ENCODE measurements at regions not wholly inside any gene's neighbourhood (a gene's known extent, or its start where the extent isn't known, plus 50 kb on each side); places are given as distances from the start of the nearest gene placed in this dataset.

GRCh38 chr18:25686960-25687500, 335.1 kb upstream of the ZNF521 start:
- no peaks in the 10 kb centered on the region for H3K4me1 Mint-ChIP-seq (ENCODE audit: low read depth)
- peaks cover 2% of the 10 kb centered on the region for H3K27me3 Mint-ChIP-seq
- ChIA-PET CTCF (no interaction called here), POLR2A (no interaction called here)
- no peaks in the 10 kb centered on the region for H3K36me3 Mint-ChIP-seq (ENCODE audit: low read depth)
- no peaks in the 10 kb centered on the region for H3K9me3 Mint-ChIP-seq
- no peak overlapping the region for H3K27ac Mint-ChIP-seq
- H3K4me3 Mint-ChIP-seq: no peak overlapping the region
- TF ChIP-seq, protein P1, sequence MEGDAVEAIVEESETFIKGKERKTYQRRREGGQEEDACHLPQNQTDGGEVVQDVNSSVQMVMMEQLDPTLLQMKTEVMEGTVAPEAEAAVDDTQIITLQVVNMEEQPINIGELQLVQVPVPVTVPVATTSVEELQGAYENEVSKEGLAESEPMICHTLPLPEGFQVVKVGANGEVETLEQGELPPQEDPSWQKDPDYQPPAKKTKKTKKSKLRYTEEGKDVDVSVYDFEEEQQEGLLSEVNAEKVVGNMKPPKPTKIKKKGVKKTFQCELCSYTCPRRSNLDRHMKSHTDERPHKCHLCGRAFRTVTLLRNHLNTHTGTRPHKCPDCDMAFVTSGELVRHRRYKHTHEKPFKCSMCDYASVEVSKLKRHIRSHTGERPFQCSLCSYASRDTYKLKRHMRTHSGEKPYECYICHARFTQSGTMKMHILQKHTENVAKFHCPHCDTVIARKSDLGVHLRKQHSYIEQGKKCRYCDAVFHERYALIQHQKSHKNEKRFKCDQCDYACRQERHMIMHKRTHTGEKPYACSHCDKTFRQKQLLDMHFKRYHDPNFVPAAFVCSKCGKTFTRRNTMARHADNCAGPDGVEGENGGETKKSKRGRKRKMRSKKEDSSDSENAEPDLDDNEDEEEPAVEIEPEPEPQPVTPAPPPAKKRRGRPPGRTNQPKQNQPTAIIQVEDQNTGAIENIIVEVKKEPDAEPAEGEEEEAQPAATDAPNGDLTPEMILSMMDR (IDR thresholded peaks at IDR 0.05): no peak
- no peak for DNase-seq
- no peak for ATAC-seq
- intact Hi-C loops (cut with micrococcal nuclease): no loop called here

GRCh38 chr18:25685088-25685487, 333.1 kb upstream of the ZNF521 start:
- Mint-ChIP-seq H3K27ac (no peak overlapping the region), H3K36me3 (ENCODE audit: low read depth) (no peaks in the 10 kb centered on the region), H3K27me3 (peaks cover 2% of the 10 kb centered on the region), H3K4me1 (ENCODE audit: low read depth) (no peaks in the 10 kb centered on the region), H3K4me3 (no peak overlapping the region), H3K9me3 (no peaks in the 10 kb centered on the region)
- ChIA-PET POLR2A (interaction anchor here (0.6 kb wide), 1 partner anchor 23 kb away, joined by 3 read pairs; no protein-coding TSS in a partner anchor), CTCF (no interaction called here)
- no peak for DNase-seq
- TF ChIP-seq, protein P1 (IDR thresholded peaks at IDR 0.05): no peak
- no peak for ATAC-seq
- intact Hi-C loops (cut with micrococcal nuclease): no loop called here

DNA sequence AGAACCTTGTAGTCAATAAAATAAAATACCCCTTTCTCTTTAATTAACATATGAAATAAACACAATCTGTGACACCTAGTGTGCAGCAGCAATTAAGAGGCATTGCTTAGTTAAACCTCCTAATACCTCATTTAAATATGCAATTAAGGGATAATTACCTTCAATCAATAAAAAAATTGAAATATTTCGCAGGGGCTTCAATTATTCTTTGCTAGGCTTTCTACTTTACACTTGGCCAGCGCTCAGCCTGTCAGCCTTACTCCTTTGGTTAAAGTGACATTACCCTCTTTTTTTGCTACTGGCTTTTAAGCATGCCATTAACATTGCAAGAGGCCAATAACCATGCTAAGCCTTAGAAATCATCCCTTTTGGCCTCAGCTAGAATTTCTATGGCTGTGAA, 327.5 kb upstream of the ZNF521 start:
- H3K4me1 Mint-ChIP-seq (ENCODE audit: low read depth): no peaks in the 10 kb centered on the region
- ATAC-seq (no peak), DNase-seq (no peak)
- H3K4me3 Mint-ChIP-seq: no peak overlapping the region
- no peaks in the 10 kb centered on the region for H3K27me3 Mint-ChIP-seq
- intact Hi-C loops (cut with micrococcal nuclease): no loop called here
- no peak overlapping the region for H3K27ac Mint-ChIP-seq
- H3K36me3 Mint-ChIP-seq (ENCODE audit: low read depth): no peaks in the 10 kb centered on the region
- ChIA-PET CTCF (no interaction called here), POLR2A (no interaction called here)
- TF ChIP-seq, protein P1 (IDR thresholded peaks at IDR 0.05): no peak
- H3K9me3 Mint-ChIP-seq: no peaks in the 10 kb centered on the region

DNA sequence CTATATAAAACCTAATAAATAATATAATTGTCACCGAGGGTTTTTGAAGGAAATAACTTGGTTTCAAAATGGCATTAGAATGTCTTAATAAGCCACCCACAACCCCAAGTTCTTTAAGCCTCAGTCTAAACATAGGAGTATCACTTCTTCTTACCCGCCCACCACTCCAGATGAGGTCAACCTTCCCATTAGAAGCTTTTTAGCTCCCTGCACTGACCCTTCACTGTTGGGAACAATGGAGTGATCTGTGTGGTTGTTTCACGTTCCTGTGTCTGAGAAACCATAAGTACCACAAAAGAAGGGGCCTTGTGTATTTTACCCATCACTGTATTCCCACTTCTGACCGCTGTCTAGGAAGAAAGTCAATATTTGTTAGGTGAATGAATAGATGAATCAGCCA, 326.3 kb upstream of the ZNF521 start:
- ATAC-seq (no peak), DNase-seq (no peak)
- intact Hi-C loops (cut with micrococcal nuclease): no loop called here
- Mint-ChIP-seq H3K4me1 (ENCODE audit: low read depth) (no peaks in the 10 kb centered on the region), H3K9me3 (no peaks in the 10 kb centered on the region), H3K27ac (no peak overlapping the region), H3K36me3 (ENCODE audit: low read depth) (no peaks in the 10 kb centered on the region), H3K27me3 (no peaks in the 10 kb centered on the region), H3K4me3 (no peak overlapping the region)
- ChIA-PET CTCF (no interaction called here), POLR2A (no interaction called here)
- TF ChIP-seq, protein P1 (IDR thresholded peaks at IDR 0.05): no peak

DNA sequence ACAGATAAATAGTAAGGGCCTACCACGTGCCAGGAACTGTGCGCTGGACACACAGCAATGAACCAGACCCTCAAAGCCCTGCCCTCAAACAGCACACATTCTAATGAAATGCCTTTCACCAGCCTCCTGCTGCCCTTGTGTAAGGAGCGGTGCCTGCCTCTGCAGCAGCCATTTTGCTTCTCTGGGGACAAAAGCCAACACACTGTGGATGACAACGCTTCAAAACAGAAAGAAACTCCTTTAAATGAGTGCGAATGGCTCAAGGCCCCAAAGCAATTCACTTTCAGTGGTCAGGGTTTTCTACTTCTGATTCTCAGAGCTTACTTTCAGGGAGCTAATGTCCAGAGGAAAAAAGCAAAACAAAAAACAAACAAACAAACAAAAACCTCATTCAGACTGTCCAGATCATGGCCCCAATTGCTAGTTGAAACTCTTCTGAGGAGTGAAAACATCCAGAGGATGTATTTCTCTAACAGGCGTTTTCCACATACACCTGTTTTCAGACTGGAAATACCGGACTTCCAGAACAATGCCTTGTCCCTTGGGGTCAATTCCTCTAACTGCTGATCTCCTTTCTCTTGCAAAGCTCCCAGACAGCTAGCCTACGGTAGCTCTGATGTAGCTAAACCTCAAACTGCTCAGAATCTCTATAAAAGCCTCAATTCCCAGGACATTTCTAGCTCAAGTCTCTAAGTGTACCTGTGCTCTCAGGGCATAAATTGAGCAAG, 323.3 kb upstream of the ZNF521 start:
- no peaks in the 10 kb centered on the region for H3K4me1 Mint-ChIP-seq (ENCODE audit: low read depth)
- TF ChIP-seq, protein P1 (IDR thresholded peaks at IDR 0.05): no peak
- intact Hi-C loops (cut with micrococcal nuclease): no loop called here
- no peaks in the 10 kb centered on the region for H3K36me3 Mint-ChIP-seq (ENCODE audit: low read depth)
- CTCF ChIA-PET: no interaction called here
- no peak overlapping the region for H3K4me3 Mint-ChIP-seq
- ATAC-seq: no peak
- H3K27me3 Mint-ChIP-seq: no peaks in the 10 kb centered on the region
- POLR2A ChIA-PET: no interaction called here
- no peak overlapping the region for H3K27ac Mint-ChIP-seq
- no peak for DNase-seq
- no peaks in the 10 kb centered on the region for H3K9me3 Mint-ChIP-seq
